SH-SY5Y (cell line): ENCODE measurements at regions not wholly inside any gene's neighbourhood (a gene's known extent, or its start where the extent isn't known, plus 50 kb on each side); places are given as distances from the start of the nearest gene placed in this dataset.

Source experiments
- GATA2 ChIP-seq: IDR thresholded peaks from 2 replicates; pipeline ENCODE4 v1.6.1; 2011; ENCODE audit warnings: mild to moderate bottlenecking, low read depth, low read length
- GATA3 ChIP-seq: IDR thresholded peaks from 2 replicates; pipeline ENCODE4 v1.6.1; 2011; ENCODE audit warnings: low read depth, mild to moderate bottlenecking, low read length, moderate library complexity

GRCh38 chr6:33895988-33896387 lies 92.2 kb upstream of the MLN start:
- no peak for TF ChIP-seq GATA3
- TF ChIP-seq GATA2, result no peak
